ENCODE measurements at regions not wholly inside any gene's neighbourhood (a gene's known extent, or its start where the extent isn't known, plus 50 kb on each side); places are given as distances from the start of the nearest gene placed in this dataset.

GRCh38 chr6:44580901-44581300, 193.4 kb downstream of the CDC5L start:
- Histone ChIP-seq H3K4me1 (ENCODE audit: insufficient read depth, low read length) (no peaks in the 10 kb centered on the region), H3K9me3 (ENCODE audit: control insufficient read depth, insufficient read depth, low read length) (peaks cover 14% of the 10 kb centered on the region), H3K36me3 (ENCODE audit: insufficient read depth, low read length) (no peaks in the 10 kb centered on the region), H3K9ac (ENCODE audit: low read depth, low read length) (no peak overlapping the region)

GRCh38 chr6:44582930-44583329, 195.4 kb downstream of the CDC5L start:
- peaks cover 14% of the 10 kb centered on the region for H3K9me3 ChIP-seq (ENCODE audit: control insufficient read depth, insufficient read depth, low read length)
- H3K4me1 ChIP-seq (ENCODE audit: insufficient read depth, low read length), result no peaks in the 10 kb centered on the region
- no peaks in the 10 kb centered on the region for H3K36me3 ChIP-seq (ENCODE audit: insufficient read depth, low read length)
- H3K9ac ChIP-seq (ENCODE audit: low read depth, low read length), result no peak overlapping the region

GRCh38 chr6:44590471-44590870, 203.0 kb downstream of the CDC5L start:
- Histone ChIP-seq H3K9ac (ENCODE audit: low read depth, low read length) (no peak overlapping the region), H3K9me3 (ENCODE audit: control insufficient read depth, insufficient read depth, low read length) (no peaks in the 10 kb centered on the region)

GRCh38 chr6:44593539-44593944, 206.0 kb downstream of the CDC5L start:
- H3K9ac ChIP-seq (ENCODE audit: low read depth, low read length), result no peak overlapping the region
- no peaks in the 10 kb centered on the region for H3K9me3 ChIP-seq (ENCODE audit: control insufficient read depth, insufficient read depth, low read length)
- H3K36me3 ChIP-seq (ENCODE audit: insufficient read depth, low read length), result no peaks in the 10 kb centered on the region
- H3K4me1 ChIP-seq (ENCODE audit: insufficient read depth, low read length), result peaks cover 10% of the 10 kb centered on the region

More at GRCh38 chr6:44590471-44590870, 203.0 kb downstream of the CDC5L start:
- Histone ChIP-seq H3K36me3 (ENCODE audit: insufficient read depth, low read length) (no peaks in the 10 kb centered on the region), H3K4me1 (ENCODE audit: insufficient read depth, low read length) (peaks cover 10% of the 10 kb centered on the region)

- H3K9ac ChIP-seq (ENCODE audit: low read depth, low read length), result no peak overlapping the region
- peaks cover 10% of the 10 kb centered on the region for H3K4me1 ChIP-seq (ENCODE audit: insufficient read depth, low read length)
- H3K36me3 ChIP-seq (ENCODE audit: insufficient read depth, low read length), result no peaks in the 10 kb centered on the region
- H3K9me3 ChIP-seq (ENCODE audit: control insufficient read depth, insufficient read depth, low read length), result no peaks in the 10 kb centered on the region
These were observed 207.0 kb downstream of the CDC5L start for GRCh38 chr6:44594481-44594880.

- Histone ChIP-seq H3K36me3 (ENCODE audit: insufficient read depth, low read length) (no peaks in the 10 kb centered on the region), H3K9me3 (ENCODE audit: control insufficient read depth, insufficient read depth, low read length) (no peaks in the 10 kb centered on the region), H3K9ac (ENCODE audit: low read depth, low read length) (no peak overlapping the region), H3K4me1 (ENCODE audit: insufficient read depth, low read length) (peaks cover 10% of the 10 kb centered on the region)
These were observed 211.2 kb downstream of the CDC5L start for GRCh38 chr6:44598679-44599078.

- H3K36me3 ChIP-seq (ENCODE audit: insufficient read depth, low read length), result no peaks in the 10 kb centered on the region
- H3K4me1 ChIP-seq (ENCODE audit: insufficient read depth, low read length), result peaks cover 5% of the 10 kb centered on the region
- H3K9ac ChIP-seq (ENCODE audit: low read depth, low read length), result no peak overlapping the region
- H3K9me3 ChIP-seq (ENCODE audit: control insufficient read depth, insufficient read depth, low read length), result no peaks in the 10 kb centered on the region
These were observed 212.2 kb downstream of the CDC5L start for GRCh38 chr6:44599672-44600071.

GRCh38 chr6:44603044-44603686, 215.7 kb downstream of the CDC5L start:
- H3K4me1 ChIP-seq (ENCODE audit: insufficient read depth, low read length), result no peaks in the 10 kb centered on the region
- no peak overlapping the region for H3K9ac ChIP-seq (ENCODE audit: low read depth, low read length)
- H3K9me3 ChIP-seq (ENCODE audit: control insufficient read depth, insufficient read depth, low read length), result no peaks in the 10 kb centered on the region
- no peaks in the 10 kb centered on the region for H3K36me3 ChIP-seq (ENCODE audit: insufficient read depth, low read length)

- H3K9ac ChIP-seq (ENCODE audit: low read depth, low read length), result no peak overlapping the region
- no peaks in the 10 kb centered on the region for H3K36me3 ChIP-seq (ENCODE audit: insufficient read depth, low read length)
- H3K9me3 ChIP-seq (ENCODE audit: control insufficient read depth, insufficient read depth, low read length), result no peaks in the 10 kb centered on the region
- H3K4me1 ChIP-seq (ENCODE audit: insufficient read depth, low read length), result peaks cover 6% of the 10 kb centered on the region
These were observed 219.0 kb downstream of the CDC5L start for GRCh38 chr6:44606504-44606903.

- H3K9me3 ChIP-seq (ENCODE audit: control insufficient read depth, insufficient read depth, low read length), result no peaks in the 10 kb centered on the region
- peaks cover 6% of the 10 kb centered on the region for H3K4me1 ChIP-seq (ENCODE audit: insufficient read depth, low read length)
- no peak overlapping the region for H3K9ac ChIP-seq (ENCODE audit: low read depth, low read length)
- no peaks in the 10 kb centered on the region for H3K36me3 ChIP-seq (ENCODE audit: insufficient read depth, low read length)
These were observed 219.5 kb downstream of the CDC5L start for GRCh38 chr6:44606976-44607375.

- H3K36me3 ChIP-seq (ENCODE audit: insufficient read depth, low read length), result no peaks in the 10 kb centered on the region
- H3K4me1 ChIP-seq (ENCODE audit: insufficient read depth, low read length), result peaks cover 6% of the 10 kb centered on the region
- no peak overlapping the region for H3K9ac ChIP-seq (ENCODE audit: low read depth, low read length)
- no peaks in the 10 kb centered on the region for H3K9me3 ChIP-seq (ENCODE audit: control insufficient read depth, insufficient read depth, low read length)
These were observed 220.7 kb downstream of the CDC5L start for GRCh38 chr6:44608175-44608574.

- no peaks in the 10 kb centered on the region for H3K9me3 ChIP-seq (ENCODE audit: control insufficient read depth, insufficient read depth, low read length)
- H3K36me3 ChIP-seq (ENCODE audit: insufficient read depth, low read length), result no peaks in the 10 kb centered on the region
- H3K9ac ChIP-seq (ENCODE audit: low read depth, low read length), result no peak overlapping the region
- H3K4me1 ChIP-seq (ENCODE audit: insufficient read depth, low read length), result peaks cover 6% of the 10 kb centered on the region
These were observed 221.6 kb downstream of the CDC5L start for GRCh38 chr6:44609051-44609612.

GRCh38 chr6:44614396-44614795, 226.9 kb downstream of the CDC5L start:
- Histone ChIP-seq H3K9ac (ENCODE audit: low read depth, low read length) (no peak overlapping the region), H3K4me1 (ENCODE audit: insufficient read depth, low read length) (peaks cover under 1% of the 10 kb centered on the region; the same call in 1 of the 2 replicates), H3K9me3 (ENCODE audit: control insufficient read depth, insufficient read depth, low read length) (no peaks in the 10 kb centered on the region), H3K36me3 (ENCODE audit: insufficient read depth, low read length) (no peaks in the 10 kb centered on the region)

- H3K4me1 ChIP-seq (ENCODE audit: insufficient read depth, low read length), result peaks cover 1% of the 10 kb centered on the region; the same call in 1 of the 2 replicates
- H3K9ac ChIP-seq (ENCODE audit: low read depth, low read length), result no peak overlapping the region
These were observed 228.1 kb downstream of the CDC5L start for GRCh38 chr6:44615621-44616020.

GRCh38 chr6:44617416-44617815, 229.9 kb downstream of the CDC5L start:
- Histone ChIP-seq H3K9me3 (ENCODE audit: control insufficient read depth, insufficient read depth, low read length) (no peaks in the 10 kb centered on the region), H3K9ac (ENCODE audit: low read depth, low read length) (no peak overlapping the region), H3K36me3 (ENCODE audit: insufficient read depth, low read length) (no peaks in the 10 kb centered on the region)

More at GRCh38 chr6:44615621-44616020, 228.1 kb downstream of the CDC5L start:
- no peaks in the 10 kb centered on the region for H3K36me3 ChIP-seq (ENCODE audit: insufficient read depth, low read length)
- H3K9me3 ChIP-seq (ENCODE audit: control insufficient read depth, insufficient read depth, low read length), result no peaks in the 10 kb centered on the region

More at GRCh38 chr6:44617416-44617815, 229.9 kb downstream of the CDC5L start:
- peaks cover 16% of the 10 kb centered on the region for H3K4me1 ChIP-seq (ENCODE audit: insufficient read depth, low read length)

Data from ES-I3 (cell line).